GF-D8 (cell line): ENCODE measurements at regions not wholly inside any gene's neighbourhood (a gene's known extent, or its start where the extent isn't known, plus 50 kb on each side); places are given as distances from the start of the nearest gene placed in this dataset.
"Not testable (repeated sequence)": the region's sequence is repeated elsewhere in the genome, so short reads cannot be mapped to it uniquely, and the experiment has no call there.

Experiments used
- DNase-seq: peaks from one replicate; lab custom pipeline; 2025; lab: John Stamatoyannopoulos, UW

DNA sequence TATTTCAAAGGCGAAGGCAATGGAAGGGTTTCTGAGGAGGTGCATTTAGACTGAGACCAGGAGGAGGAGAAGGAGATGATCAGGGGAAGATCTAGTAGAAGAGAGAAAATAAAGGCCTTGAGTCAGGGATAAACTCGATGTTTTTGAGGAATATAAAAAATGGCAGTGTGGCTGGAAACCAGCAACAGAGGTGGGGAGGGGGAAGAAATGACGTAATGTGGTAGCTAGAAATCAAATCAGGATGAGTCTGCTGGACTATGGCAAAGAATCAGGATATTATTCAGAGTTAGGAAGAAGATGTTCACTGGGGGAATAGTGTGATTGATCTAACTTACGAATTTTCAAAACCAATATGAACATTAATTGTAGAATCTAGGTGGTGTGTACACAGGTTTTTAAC is 1673.9 kb upstream of the WWC1 start:
- no peak for DNase-seq

DNA sequence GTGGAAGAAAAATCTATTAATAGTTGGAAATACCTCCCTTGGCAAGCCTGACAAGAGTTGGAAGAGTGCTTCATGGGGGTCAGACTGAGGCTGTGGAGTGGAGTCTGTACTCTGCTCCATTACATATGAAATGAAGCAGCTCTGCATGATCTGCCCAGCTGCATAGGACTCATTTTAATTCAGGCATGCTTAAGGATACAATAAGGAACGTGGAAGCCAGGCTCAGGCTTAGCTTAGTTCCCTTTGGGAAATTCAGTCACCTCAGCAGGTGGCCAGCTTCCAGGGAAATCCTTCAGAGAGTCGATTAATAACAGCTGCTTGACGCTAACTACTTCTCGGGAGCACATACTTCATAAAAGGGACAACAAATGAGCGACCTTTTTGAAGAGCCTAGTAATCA is 1672.9 kb upstream of the WWC1 start:
- no peak for DNase-seq

DNA sequence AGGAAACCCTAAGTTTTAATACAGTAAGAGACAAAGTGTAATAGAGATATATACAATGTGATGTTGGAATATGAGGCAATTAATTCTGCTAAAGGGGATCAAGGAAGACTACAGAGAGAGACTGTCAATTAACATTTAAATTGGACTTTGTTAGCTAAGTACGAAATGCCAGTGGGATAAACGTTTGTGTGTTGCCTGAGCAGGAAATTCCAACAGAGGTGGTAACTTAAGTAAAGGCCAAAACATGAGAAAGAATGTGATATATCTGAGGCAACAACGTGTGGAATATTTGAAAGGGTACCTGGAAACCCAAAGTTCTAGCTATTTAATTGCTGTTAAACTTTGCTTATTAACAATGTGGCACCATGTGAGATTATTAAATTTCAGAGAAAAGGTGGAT is 1666.9 kb upstream of the WWC1 start:
- no peak for DNase-seq

DNA sequence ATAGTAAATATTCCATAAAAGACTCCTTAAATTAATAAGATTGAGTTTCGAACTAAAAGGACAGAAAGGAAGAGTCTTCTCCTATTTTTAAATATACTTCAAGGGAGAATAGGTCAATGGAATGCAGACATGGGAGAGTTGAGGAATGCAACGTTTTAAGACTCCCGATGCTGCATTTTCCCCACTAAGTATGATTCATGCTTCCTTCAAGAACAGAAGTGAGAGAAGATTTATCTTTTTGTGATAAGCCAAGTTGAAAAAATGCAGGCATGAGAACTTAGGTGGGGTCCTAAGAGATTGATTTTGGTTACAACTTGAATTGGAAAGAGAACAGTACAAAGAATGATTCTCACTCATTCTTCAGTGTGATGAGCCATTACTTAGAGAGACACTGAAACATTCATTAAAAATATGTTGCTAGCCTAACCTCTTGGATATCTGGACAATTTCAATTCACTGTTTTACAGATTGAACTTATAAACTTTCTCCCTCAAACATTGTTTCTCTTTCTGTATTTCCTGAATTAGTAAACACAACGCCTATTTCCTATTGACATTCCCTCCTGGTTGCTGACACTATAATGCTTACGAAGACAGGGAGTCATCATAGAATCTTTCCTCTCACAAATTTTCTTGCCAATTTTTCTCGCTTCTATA is 1666.1 kb upstream of the WWC1 start:
- DNase-seq: no peak

DNA sequence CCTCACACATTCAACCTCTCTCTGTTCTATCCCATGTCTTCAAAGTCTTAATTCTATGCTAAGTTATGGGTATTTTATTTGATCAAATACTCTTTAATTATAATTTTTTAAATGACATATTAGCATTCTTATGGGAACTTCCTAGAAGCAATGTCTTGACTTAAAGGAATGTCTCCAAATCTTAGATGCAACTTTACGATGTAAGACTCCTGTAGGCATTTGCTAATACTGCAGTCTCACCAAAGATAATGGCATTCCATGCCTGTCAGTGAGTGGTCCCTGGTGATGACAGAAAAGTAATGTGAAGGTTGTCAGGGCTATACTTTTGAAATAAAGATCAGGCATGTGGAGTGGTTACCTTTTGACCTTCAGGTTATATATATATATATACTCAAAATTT is 1654.2 kb upstream of the WWC1 start:
- DNase-seq: no peak

DNA sequence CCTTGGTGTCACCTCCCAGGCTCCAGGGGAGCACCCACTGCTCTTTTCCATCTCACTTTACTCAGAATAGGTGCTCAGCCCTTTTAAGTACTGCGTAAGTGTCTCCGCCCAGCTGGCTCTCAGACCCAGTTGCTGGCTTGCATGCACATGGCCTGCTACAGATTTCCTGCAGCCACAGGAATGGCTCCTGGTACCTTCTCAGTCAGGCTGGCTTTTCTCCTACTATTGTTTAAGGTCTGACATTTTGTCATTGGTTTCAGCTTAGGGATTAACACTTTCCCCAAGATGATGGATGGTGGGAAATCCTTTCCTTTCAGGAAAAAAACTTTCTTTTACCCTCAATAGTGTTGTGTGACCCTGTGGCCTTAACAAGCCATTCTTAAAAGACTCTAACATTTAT is 1652.3 kb upstream of the WWC1 start:
- DNase-seq: no peak

DNA sequence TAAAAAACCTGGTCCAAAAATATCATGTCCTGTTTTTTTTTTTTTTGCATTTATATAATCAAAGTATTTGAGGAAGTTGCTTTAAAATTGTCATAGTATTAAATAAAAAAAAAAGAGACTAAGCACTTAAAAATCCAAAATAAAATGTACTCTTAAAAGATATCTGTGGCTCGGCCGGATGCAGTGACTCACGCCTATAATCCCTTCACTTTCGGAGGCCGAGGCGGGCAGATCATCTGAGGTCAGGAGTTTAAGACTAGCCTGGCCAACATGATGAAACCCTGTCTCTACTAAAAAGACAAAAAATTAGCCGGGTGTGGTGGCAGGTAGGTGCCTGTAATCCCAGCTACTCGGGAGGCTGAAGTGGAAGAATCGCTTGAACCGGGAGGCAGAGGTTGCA is 1651.3 kb upstream of the WWC1 start:
- DNase-seq: not testable (repeated sequence)

DNA sequence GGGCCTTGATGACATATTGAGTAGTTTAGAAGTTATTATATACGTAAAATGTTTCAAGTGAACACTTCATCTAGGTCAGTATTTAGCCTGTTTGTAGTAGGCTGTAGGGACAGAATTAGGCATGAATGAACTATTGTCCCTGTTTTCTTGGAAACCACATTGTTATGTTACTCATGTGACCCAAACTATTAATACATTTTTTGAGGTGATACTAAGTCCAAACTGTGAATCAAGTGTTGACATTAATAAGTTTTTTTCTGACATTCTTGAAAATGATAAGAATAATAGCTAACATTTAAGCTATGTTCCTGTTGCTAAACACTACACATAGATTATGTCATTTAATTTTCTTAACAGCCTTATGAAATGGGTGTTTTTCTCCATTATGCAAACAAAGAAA is 1642.7 kb upstream of the WWC1 start:
- no peak for DNase-seq

DNA sequence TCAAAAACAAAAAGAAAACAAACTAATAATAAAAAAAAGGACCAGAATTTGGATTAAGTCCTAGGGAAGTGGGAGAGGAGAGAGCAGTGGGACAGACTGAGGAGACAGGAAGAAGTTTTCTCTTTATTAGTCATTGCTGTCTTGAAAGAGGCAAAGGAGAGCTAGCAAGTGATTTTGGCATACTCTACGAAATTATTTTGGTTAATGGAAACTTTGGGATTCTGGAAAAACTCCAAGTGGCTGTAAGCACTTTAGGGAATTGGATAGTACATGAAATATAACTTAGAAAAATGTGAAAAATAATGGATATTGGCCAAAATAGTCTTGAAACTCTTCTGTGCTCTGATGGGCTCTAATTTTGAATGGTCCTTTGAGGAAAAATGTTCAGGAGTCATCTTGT is 1641.8 kb upstream of the WWC1 start:
- DNase-seq: no peak

DNA sequence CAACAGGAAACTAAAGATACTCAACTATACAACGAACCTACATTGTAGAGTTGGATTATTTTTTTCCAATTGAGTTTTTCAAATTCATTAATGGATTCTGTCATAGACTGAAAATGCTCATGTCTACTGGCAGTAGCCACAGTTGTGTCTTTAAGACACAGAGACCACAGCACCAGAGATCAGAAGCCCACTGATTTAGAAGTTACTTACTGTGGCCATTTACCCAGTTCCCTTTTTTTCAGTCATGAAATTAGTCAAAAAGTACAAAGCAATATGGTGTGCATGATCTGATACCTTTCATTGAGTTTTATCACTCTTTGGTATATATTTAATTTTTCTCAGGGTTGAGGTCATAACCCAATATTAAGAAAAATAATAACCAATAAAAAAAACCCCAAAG is 1640.2 kb upstream of the WWC1 start:
- no peak for DNase-seq

DNA sequence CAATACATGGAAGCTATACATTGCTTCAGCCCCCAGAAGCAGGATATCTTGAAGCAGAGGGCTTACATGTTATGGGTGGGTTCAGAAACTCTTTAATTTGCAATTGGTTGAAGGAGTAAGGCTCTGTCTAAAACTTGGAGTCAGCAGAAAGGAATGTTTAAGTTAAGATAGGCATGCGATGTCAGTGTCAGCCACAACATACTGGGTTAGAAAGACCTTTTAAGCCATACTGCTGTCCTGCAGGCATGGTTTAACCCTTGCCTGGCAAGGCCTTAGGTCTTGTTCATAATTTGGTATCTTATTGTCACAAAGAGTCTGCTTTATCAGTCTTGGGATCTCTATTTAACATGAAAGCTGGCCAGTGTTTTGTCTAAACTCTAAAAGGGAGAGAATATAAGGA is 1619.6 kb upstream of the WWC1 start:
- DNase-seq: no peak

DNA sequence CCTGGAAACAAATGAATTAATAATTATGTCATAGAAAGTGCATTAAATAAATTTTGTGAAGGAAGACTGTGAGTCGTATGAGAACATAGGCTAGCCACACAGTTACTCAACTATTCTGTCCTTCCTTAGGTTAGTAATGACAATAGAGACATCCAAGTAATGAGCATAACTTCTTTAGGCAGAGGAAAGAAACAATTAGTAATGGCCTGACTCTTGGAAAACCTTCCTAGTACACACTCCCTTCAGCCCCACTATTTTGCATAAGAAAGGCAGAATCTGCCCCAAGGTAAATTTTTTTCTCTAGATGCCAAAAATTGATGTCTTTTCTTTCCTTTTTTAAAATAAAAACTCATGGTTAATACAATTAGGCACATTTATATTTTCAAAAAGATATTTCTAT is 1619.0 kb upstream of the WWC1 start:
- DNase-seq: no peak

DNA sequence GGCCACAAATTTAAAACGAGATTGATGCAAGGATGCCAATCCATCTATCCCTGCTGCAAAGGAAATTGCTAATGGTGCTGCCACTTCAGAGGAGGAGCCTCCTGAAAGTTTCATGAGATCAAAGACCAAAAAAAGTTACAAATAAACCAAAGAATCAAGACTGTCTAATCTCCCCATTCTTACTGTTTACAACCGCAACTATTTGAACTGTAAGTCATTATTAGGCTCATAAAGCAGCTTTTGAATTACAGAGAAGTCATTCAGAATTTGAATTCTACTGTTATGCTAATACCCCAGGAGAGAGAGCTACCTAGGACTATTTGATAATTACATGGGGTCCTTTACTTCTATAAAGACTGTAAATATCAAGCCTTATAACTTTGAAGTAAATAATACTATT is 1613.6 kb upstream of the WWC1 start:
- no peak for DNase-seq

DNA sequence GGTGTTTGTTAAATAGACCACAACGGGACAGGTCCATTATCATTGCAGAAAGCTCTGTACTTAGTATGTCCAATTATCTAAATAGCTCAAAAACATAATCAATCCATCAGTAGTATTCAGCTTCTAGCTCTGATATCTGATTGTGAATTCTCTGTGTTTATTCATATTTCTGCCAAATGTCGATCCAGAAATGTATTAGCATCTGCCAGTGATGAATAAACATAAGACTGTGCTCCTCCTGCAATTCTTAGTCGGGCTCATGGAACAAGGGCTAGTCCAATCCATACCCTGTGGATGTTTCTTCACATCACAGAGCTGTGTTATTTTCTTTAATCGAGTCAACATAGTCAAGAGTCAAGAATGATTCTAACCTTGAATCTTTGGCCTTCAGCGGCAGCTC is 1612.1 kb upstream of the WWC1 start:
- DNase-seq: no peak

DNA sequence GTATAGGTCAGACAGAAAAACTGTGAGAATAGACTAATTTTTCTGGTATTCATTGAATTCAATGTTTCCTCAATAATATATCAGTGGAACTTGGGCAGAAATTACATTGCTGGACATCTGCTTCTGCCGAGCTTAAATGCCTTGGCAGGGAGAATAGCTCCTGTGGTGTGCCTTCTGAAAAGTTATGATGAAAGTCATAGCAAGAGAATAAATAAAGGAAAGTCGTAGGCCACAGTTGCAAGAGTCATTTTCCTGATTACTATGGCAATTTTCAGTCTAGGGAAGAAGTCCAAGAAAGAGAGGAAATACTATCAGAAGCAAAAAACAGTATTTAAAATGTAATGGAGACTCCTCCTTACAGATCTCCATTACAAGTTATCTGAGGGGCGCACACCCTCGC is 1596.1 kb upstream of the WWC1 start:
- DNase-seq: no peak

DNA sequence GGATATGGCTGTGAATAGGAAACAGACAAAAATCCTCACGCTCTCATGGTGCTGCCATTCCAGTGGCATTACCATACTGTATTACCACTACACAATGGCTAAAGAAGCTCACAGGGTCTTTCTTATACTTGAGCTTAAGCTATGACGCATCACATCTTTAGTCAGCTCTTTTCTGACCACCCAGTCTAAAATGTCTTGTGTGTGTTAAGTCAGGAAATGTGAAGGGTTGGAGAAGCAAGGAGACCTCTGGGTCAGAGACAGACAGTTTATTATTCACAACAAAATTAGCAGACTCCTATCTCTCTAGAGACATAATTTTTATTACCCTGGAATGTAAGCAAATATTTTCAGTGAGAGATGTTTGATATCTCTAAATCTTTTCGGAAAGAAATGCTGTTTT is 1583.2 kb upstream of the WWC1 start:
- no peak for DNase-seq

DNA sequence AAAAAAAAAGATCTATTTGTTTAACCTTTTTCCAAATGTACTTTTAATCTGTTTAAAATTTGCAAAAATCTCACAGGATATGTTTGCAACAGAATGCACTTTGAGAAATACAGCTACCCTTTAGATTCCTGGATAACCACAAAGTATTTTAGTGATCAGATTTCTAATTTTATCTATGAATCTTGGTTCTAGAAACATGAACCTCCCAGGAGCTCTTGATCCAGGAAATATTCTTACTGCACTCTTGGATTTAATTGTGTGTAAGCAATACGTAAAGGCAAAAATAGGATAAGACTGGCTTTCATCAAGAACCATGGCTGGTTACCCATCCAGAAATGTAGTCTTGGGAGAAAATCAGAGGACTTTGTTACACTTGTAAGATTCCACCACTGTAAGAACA is 1581.8 kb upstream of the WWC1 start:
- no peak for DNase-seq

DNA sequence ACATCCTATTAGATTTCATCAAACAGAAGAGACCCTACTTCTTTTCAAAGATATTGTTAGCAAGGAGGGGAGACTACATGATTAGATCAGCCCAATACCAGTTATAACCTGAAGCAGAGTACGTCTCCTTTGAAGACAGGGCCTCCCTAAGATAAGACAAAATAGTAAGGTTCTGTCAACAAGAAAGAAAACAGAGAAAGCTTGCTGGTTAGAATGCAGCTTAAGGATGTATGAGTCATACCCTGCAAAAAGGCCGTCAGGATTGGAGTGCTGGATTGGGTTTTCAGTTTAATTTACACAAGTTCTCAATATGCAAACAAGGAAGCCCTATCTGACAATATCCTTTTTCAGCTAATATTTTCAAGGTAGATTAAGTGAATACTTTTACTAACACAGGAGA is 1581.2 kb upstream of the WWC1 start:
- no peak for DNase-seq

DNA sequence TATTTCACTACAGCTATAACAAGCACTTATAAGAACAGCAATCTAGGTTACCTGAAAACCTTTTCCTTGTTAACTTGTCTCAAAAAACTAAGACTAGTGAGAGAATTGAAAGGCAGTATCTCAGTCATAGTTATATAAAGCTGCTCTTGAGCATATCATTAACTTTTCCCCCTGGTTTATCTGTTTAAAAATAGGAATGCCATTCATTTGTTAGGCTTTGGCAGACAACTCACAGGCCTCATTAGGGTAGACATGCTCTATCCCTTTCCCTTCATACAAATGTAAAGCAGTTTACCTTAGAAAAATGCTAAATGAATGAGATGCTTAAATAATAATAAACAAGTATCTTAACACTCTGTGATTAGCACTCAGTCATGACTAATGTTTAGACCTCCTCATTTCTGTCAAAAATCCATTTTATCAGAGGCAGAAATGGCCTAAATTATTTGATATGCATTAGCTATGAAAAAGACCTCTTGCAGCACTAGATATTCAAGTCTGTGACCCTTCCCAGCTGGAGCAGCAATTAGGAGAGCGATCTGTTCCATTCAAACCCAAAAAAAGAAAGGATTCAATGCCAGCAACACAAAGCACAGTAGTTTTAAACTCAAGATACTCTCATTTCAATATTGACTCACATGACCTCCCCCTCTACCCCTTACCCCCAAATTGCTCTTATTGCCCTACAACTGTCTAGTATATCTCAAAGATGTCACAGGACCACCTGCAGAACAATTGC is 1578.8 kb upstream of the WWC1 start:
- DNase-seq: no peak

DNA sequence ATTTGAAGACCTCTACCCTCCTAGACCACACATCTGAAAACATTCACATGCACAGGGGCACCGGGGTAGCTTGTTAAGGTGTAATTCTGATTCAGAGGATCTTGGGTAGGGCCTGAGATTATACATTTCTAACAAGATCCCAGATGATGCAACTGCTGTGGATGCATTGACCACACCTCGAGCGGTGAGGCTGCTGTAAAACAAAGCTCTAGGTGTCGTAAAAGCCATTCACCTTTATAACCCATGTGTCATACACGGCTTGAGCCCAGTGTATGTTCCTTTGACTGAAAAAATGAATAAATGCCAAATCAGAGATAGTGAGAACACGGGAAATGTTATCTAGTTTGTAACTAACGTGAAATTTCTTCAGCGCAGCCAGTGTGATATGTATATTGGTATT is 1578.2 kb upstream of the WWC1 start:
- no peak for DNase-seq

DNA sequence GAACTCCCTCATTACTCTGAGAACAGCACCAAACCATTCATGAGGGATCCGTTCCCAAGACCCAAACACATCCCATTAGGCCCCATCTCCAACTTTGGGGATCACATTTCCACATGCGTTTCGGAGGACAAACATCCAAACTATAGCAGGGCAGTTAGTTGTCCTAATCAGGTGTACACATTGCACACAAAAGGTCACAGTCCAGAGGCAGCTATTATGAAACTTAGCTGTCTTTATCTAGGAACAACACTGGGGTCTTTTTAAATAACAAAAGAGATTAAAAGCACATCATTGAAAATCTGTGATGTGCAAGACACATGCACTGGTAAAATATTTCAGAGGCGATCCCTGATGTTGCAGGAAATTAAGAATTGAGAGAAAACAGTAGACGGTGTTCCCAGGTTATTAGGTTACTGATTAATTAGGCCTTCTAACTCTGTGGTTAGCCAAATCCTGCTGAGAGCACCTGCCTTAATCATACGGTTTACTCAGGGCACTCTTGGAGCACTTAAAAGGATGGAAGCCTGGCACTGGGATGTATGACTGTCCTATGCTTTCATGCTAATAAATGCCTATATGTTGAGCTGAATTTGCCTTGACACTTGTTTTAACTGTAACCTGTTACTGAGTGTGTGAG is 1574.5 kb upstream of the WWC1 start:
- DNase-seq: no peak

DNA sequence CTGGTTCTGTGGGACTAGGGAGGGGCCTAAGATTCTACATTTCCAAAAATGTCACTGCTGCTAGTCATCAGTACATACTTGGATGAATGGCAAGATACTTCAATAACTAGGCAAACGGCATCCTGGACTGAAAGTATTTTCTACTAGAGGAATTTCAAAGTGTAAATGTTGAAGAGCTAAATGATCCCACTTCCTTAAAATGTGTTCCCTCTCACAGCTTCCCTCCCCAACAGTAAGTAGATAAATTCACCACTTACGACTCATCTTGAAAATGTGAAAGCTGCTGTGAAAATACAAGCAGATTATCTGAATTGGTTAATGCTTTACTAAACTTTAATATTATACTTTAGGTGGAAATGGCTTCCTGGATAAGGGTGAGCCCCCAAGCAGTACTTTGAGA is 1571.5 kb upstream of the WWC1 start:
- no peak for DNase-seq

DNA sequence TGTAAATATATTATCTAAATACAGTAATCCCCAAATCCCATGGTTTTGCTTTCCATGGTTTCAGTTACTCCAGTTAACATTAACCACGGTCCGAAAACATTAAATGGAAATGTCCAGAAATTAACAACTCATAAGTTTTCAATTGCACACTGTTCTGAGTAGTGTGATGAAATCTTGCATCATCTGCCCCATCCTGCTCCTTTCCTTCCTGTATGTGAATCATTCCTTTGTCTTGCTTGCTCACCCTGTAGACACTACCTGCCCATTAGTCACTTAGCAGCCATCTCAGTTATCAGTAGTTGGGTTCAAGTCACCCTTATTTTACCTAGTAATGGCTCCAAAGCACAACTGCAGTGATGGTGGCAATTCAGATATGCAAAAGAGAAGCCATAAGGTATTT is 1568.5 kb upstream of the WWC1 start:
- no peak for DNase-seq

DNA sequence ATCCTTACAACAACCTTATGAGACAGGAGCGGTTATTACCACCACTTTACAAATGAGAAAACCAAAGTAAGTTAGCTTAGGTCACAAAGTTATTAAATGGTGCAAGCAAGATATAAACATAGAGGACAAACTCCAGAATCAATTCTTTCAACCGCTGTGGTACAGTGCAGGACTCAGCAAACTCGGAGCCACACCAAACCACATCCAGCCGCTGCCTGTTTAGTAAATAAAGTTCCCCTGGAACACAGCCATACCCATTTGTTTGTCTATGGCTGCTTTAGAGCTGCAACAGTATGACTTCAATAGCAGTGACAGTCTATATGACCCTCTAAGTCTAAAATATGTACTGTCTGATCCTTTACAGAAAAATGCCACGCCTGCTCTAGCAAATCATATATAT is 1567.2 kb upstream of the WWC1 start:
- DNase-seq: no peak
